Ammon's horn (tissue), 1 donor: ENCODE measurements at regions not wholly inside any gene's neighbourhood (a gene's known extent, or its start where the extent isn't known, plus 50 kb on each side); places are given as distances from the start of the nearest gene placed in this dataset.
"Not testable (repeated sequence)": the region's sequence is repeated elsewhere in the genome, so short reads cannot be mapped to it uniquely, and the experiment has no call there.

ENCODE experiments used
- DNase-seq: peaks from one replicate; pipeline ENCODE4 v3.0.0-alpha.2; 2016; ENCODE audit warnings: low spot score

GRCh38 chr5:92177926-92178487 lies 794.9 kb upstream of the ARRDC3 start:
- no peak for DNase-seq

GRCh38 chr5:92163906-92164305 lies 780.8 kb upstream of the ARRDC3 start:
- no peak for DNase-seq

GRCh38 chr5:92147798-92148197 lies 764.7 kb upstream of the ARRDC3 start:
- no peak for DNase-seq

- DNase-seq: no peak
Measured at GRCh38 chr5:92147266-92147665, 764.1 kb upstream of the ARRDC3 start.

GRCh38 chr5:92145852-92146251 lies 762.7 kb upstream of the ARRDC3 start:
- no peak for DNase-seq

GRCh38 chr5:92144824-92145223 lies 761.7 kb upstream of the ARRDC3 start:
- DNase-seq: no peak

GRCh38 chr5:92132294-92132908 lies 749.3 kb upstream of the ARRDC3 start:
- not testable (repeated sequence) for DNase-seq

GRCh38 chr5:92126182-92126581 lies 743.1 kb upstream of the ARRDC3 start:
- DNase-seq: no peak

- DNase-seq: no peak
Measured at GRCh38 chr5:92119110-92119509, 736.0 kb upstream of the ARRDC3 start.

GRCh38 chr5:92106808-92107207 lies 723.7 kb upstream of the ARRDC3 start:
- DNase-seq: no peak

GRCh38 chr5:92104126-92104525 lies 721.0 kb upstream of the ARRDC3 start:
- no peak for DNase-seq

GRCh38 chr5:92102313-92102712 lies 719.2 kb upstream of the ARRDC3 start:
- DNase-seq: no peak

GRCh38 chr5:92092239-92092638 lies 709.1 kb upstream of the ARRDC3 start:
- DNase-seq: no peak

- no peak for DNase-seq
Measured at GRCh38 chr5:92086059-92086811, 703.1 kb upstream of the ARRDC3 start.

GRCh38 chr5:92081958-92082712 lies 699.0 kb upstream of the ARRDC3 start:
- DNase-seq: no peak

- no peak for DNase-seq
Measured at GRCh38 chr5:92070786-92071185, 687.7 kb upstream of the ARRDC3 start.

- DNase-seq: no peak
Measured at GRCh38 chr5:92064993-92065392, 681.9 kb upstream of the ARRDC3 start.

- DNase-seq: no peak
Measured at GRCh38 chr5:92051741-92052140, 668.6 kb upstream of the ARRDC3 start.

GRCh38 chr5:92050970-92051369 lies 667.9 kb upstream of the ARRDC3 start:
- no peak for DNase-seq

GRCh38 chr5:92041911-92042660 lies 659.0 kb upstream of the ARRDC3 start:
- DNase-seq: no peak

GRCh38 chr5:92041206-92041605 lies 658.1 kb upstream of the ARRDC3 start:
- no peak for DNase-seq

GRCh38 chr5:92029792-92030191 lies 646.7 kb upstream of the ARRDC3 start:
- not testable (repeated sequence) for DNase-seq
